OCI-LY7 (cell line): ENCODE measurements at regions not wholly inside any gene's neighbourhood (a gene's known extent, or its start where the extent isn't known, plus 50 kb on each side); places are given as distances from the start of the nearest gene placed in this dataset.

Experiments used
- BruUV-seq: library from RNA; stranded (reverse); fragments of 400-500 nt; replicated peaks from 2 replicates; lab custom pipeline; 2021; lab: Mats Ljungman, UMichigan
- CTCF ChIA-PET: fragments of 300-600 bp; sonication (Branson Sonifier 250); formaldehyde crosslinking; loops from one replicate; lab custom pipeline; 2022; ENCODE audit warnings: antibody characterized with exemption; ENCODE audit not compliant: unreplicated experiment; lab: Charles Lee
- POLR2A ChIA-PET: fragments of 300-600 bp; sonication (Branson Sonifier 250); formaldehyde crosslinking; loops from one replicate; lab custom pipeline; 2022; ENCODE audit warnings: antibody characterized with exemption; lab: Charles Lee
- DNase-seq: peaks from one replicate; pipeline ENCODE4 v3.0.0-alpha.2; 2015; ENCODE audit warnings: low spot score
- H2AFZ ChIP-seq: fragments of 200-600 bp; sonication (generic), shearing (Covaris generic); 2 replicates; pipeline ENCODE4 v1.6.1; 2014; ENCODE audit warnings: mild to moderate bottlenecking, antibody characterized with exemption, low read length, moderate library complexity
- H3K27ac ChIP-seq: fragments of 200-600 bp; sonication (generic); 2 replicates; pipeline ENCODE4 v1.5.1; 2014; ENCODE audit warnings: mixed run types, low read depth, mild to moderate bottlenecking, moderate library complexity, low read length, inconsistent platforms; ENCODE audit not compliant: poor library complexity, severe bottlenecking
- H3K36me3 ChIP-seq: fragments of 200-600 bp; sonication (generic); 2 replicates; pipeline ENCODE4 v1.6.1; 2014; ENCODE audit warnings: mild to moderate bottlenecking, antibody characterized with exemption, low read length, moderate library complexity, mixed read lengths; ENCODE audit not compliant: insufficient read depth
- H3K4me1 ChIP-seq: fragments of 200-600 bp; sonication (generic); 2 replicates; pipeline ENCODE4 v1.5.1; 2014; ENCODE audit warnings: mild to moderate bottlenecking, low read length; ENCODE audit not compliant: insufficient read depth, poor library complexity, severe bottlenecking
- H3K4me2 ChIP-seq: fragments of 200-600 bp; sonication (generic); 2 replicates; pipeline ENCODE4 v1.6.1; 2014; ENCODE audit warnings: mild to moderate bottlenecking, low read length
- H3K4me3 ChIP-seq: fragments of 200-600 bp; sonication (generic); 2 replicates; pipeline ENCODE4 v1.5.1; 2014; ENCODE audit warnings: mild to moderate bottlenecking, low read depth, low read length; ENCODE audit not compliant: poor library complexity, severe bottlenecking
- H3K79me2 ChIP-seq: fragments of 200-600 bp; sonication (generic); 2 replicates; pipeline ENCODE4 v1.6.1; 2016; ENCODE audit warnings: low read depth, mild to moderate bottlenecking, low read length, moderate library complexity, mixed read lengths; ENCODE audit not compliant: insufficient read depth
- H3K9me2 ChIP-seq: fragments of 200-600 bp; sonication (generic); 2 replicates; pipeline ENCODE4 v1.6.1; 2016; ENCODE audit warnings: mild to moderate bottlenecking, low read length, mixed read lengths; ENCODE audit not compliant: insufficient read depth
- H3K9me3 ChIP-seq: fragments of 200-600 bp; sonication (generic); 2 replicates; pipeline ENCODE4 v1.6.1; 2014; ENCODE audit warnings: mild to moderate bottlenecking, mixed run types, low read length, mixed read lengths
- H4K20me1 ChIP-seq: fragments of 200-600 bp; sonication (generic); 2 replicates; pipeline ENCODE4 v1.6.1; 2014; ENCODE audit warnings: mild to moderate bottlenecking, antibody characterized with exemption, low read length, moderate library complexity, mixed read lengths; ENCODE audit not compliant: insufficient read depth
- CTCF ChIP-seq: fragments of 200-600 bp; sonication (generic); conservative IDR thresholded peaks from 2 replicates; pipeline ENCODE4 v1.5.1; 2014; ENCODE audit warnings: mild to moderate bottlenecking, antibody characterized with exemption, low read length, moderate library complexity, mixed read lengths
- EZH2phosphoT487 ChIP-seq: fragments of 200-600 bp; sonication (generic); IDR thresholded peaks from 2 replicates; pipeline ENCODE4 v1.6.1; 2018; ENCODE audit warnings: low read depth, borderline replicate concordance, mild to moderate bottlenecking, mixed run types, antibody characterized with exemption, low read length, moderate library complexity, mixed read lengths
- intact Hi-C: fragments of 100-400 bp; cut with micrococcal nuclease; formaldehyde crosslinking; loops from one replicate; pipeline ENCODE4 v1.10.0; 2022; ENCODE audit not compliant: unreplicated experiment

- CTCF ChIA-PET, result interaction anchor here (0.6 kb wide), 1 partner anchor 554 kb away, joined by 3 read pairs; no protein-coding TSS in a partner anchor
Observed at GRCh38 chr2:198390670-198391069, 586.3 kb downstream of the PLCL1 start.

GRCh38 chr2:198387677-198388076 is 583.3 kb downstream of the PLCL1 start:
- no peak overlapping the region for H3K4me2 ChIP-seq
- H3K36me3 ChIP-seq, result no peaks in the 10 kb centered on the region
- no peaks in the 10 kb centered on the region for H3K79me2 ChIP-seq
- no peak for DNase-seq
- no peak overlapping the region for H3K27ac ChIP-seq
- ChIA-PET CTCF (no interaction called here), POLR2A (interaction anchor here (0.5 to 0.6 kb wide), 2 partner anchors 109 to 131 kb away, joined by 3 read pairs; no protein-coding TSS in a partner anchor)
- peaks cover 3% of the 10 kb centered on the region; the same call in 1 of the 2 replicates for H3K9me2 ChIP-seq
- no peaks in the 10 kb centered on the region for H4K20me1 ChIP-seq
- BruUV-seq, result no TSS peak
- TF ChIP-seq EZH2phosphoT487, result no peak
- TF ChIP-seq CTCF, result no peak
- no peaks in the 10 kb centered on the region for H3K4me1 ChIP-seq
- no peak overlapping the region for H2AFZ ChIP-seq
- H3K9me3 ChIP-seq, result no peaks in the 10 kb centered on the region; the same call in 1 of the 2 replicates
- H3K4me3 ChIP-seq, result no peak overlapping the region
- intact Hi-C loops, result no loop called here

More at GRCh38 chr2:198390670-198391069, 586.3 kb downstream of the PLCL1 start:
- Histone ChIP-seq H3K27ac (no peak overlapping the region), H3K4me3 (no peak overlapping the region), H4K20me1 (no peaks in the 10 kb centered on the region), H3K4me2 (no peak overlapping the region), H3K9me3 (no peaks in the 10 kb centered on the region), H3K79me2 (no peaks in the 10 kb centered on the region), H3K36me3 (no peaks in the 10 kb centered on the region), H3K4me1 (no peaks in the 10 kb centered on the region), H3K9me2 (peaks cover 3% of the 10 kb centered on the region; the same call in 1 of the 2 replicates), H2AFZ (no peak overlapping the region; the same call in 1 of the 2 replicates)
- no peak for TF ChIP-seq EZH2phosphoT487
- no peak for TF ChIP-seq CTCF
- no peak for DNase-seq
- BruUV-seq, result no TSS peak
- POLR2A ChIA-PET, result no interaction called here
- intact Hi-C loops, result no loop called here

GRCh38 chr2:198385856-198386255 is 581.5 kb downstream of the PLCL1 start:
- intact Hi-C loops, result no loop called here
- Histone ChIP-seq H3K4me2 (no peak overlapping the region), H4K20me1 (no peaks in the 10 kb centered on the region), H3K4me3 (no peak overlapping the region), H3K79me2 (no peaks in the 10 kb centered on the region), H3K9me2 (peaks cover 3% of the 10 kb centered on the region; the same call in 1 of the 2 replicates), H3K4me1 (no peaks in the 10 kb centered on the region), H3K27ac (no peak overlapping the region), H2AFZ (no peak overlapping the region), H3K9me3 (no peaks in the 10 kb centered on the region; the same call in 1 of the 2 replicates), H3K36me3 (no peaks in the 10 kb centered on the region)
- CTCF ChIA-PET, result no interaction called here
- POLR2A ChIA-PET, result no interaction called here
- no peak for DNase-seq
- TF ChIP-seq CTCF (no peak), EZH2phosphoT487 (no peak)
- no TSS peak for BruUV-seq
